Activated naive CD4-positive, alpha-beta T cell treated with anti-CD3 and anti-CD28 coated beads for 36 hours (primary cell): ENCODE measurements at regions not wholly inside any gene's neighbourhood (a gene's known extent, or its start where the extent isn't known, plus 50 kb on each side); places are given as distances from the start of the nearest gene placed in this dataset.

Experiments
- CTCF ChIA-PET: fragments of 350-600 bp; sonication (Branson Sonifier 250); formaldehyde crosslinking; loops from one replicate; lab custom pipeline; 2021; ENCODE audit warnings: antibody characterized with exemption; lab: Charles Lee
- DNase-seq: peaks from one replicate; pipeline ENCODE4 v3.0.0-alpha.2; 2020
- H3K27ac Mint-ChIP-seq: one replicate; pipeline ENCODE4 v1.8.0; 2021; ENCODE audit warnings: mild to moderate bottlenecking, mixed read lengths
- H3K27me3 Mint-ChIP-seq: one replicate; pipeline ENCODE4 v1.8.0; 2021; ENCODE audit warnings: low read depth, mixed read lengths
- H3K36me3 Mint-ChIP-seq: one replicate; pipeline ENCODE4 v1.8.0; 2021; ENCODE audit warnings: low read depth, mixed read lengths
- H3K4me1 Mint-ChIP-seq: one replicate; pipeline ENCODE4 v1.8.0; 2021; ENCODE audit warnings: low read depth, mixed read lengths
- H3K4me3 Mint-ChIP-seq: one replicate; pipeline ENCODE4 v1.8.0; 2021; ENCODE audit warnings: mild to moderate bottlenecking, moderate library complexity, mixed read lengths
- H3K9me3 Mint-ChIP-seq: one replicate; pipeline ENCODE4 v1.8.0; 2021; ENCODE audit warnings: mixed read lengths
- intact Hi-C: fragments of 100-400 bp; cut with micrococcal nuclease; formaldehyde crosslinking; loops from one replicate; pipeline ENCODE4 v1.15.1; 2023

- Mint-ChIP-seq H3K4me3 (no peak overlapping the region), H3K4me1 (no peaks in the 10 kb centered on the region), H3K27me3 (peaks cover 13% of the 10 kb centered on the region), H3K27ac (no peak overlapping the region), H3K9me3 (no peaks in the 10 kb centered on the region), H3K36me3 (peaks cover 2% of the 10 kb centered on the region)
- CTCF ChIA-PET, result no interaction called here
- no peak for DNase-seq
- intact Hi-C loops, result no loop called here
Observed at GRCh38 chr9:1490341-1491232, 440.4 kb downstream of the DMRT2 start.

GRCh38 chr9:1492156-1492555, 442.0 kb downstream of the DMRT2 start:
- no peaks in the 10 kb centered on the region for H3K4me1 Mint-ChIP-seq
- CTCF ChIA-PET, result interaction anchor here (1.0 kb wide), 1 partner anchor 31 kb away, joined by 3 read pairs; no protein-coding TSS in a partner anchor
- H3K9me3 Mint-ChIP-seq, result no peaks in the 10 kb centered on the region

GRCh38 chr9:1495282-1496030, 445.3 kb downstream of the DMRT2 start:
- Mint-ChIP-seq H3K9me3 (no peaks in the 10 kb centered on the region), H3K36me3 (no peaks in the 10 kb centered on the region), H3K27me3 (peaks cover 7% of the 10 kb centered on the region), H3K4me1 (no peaks in the 10 kb centered on the region), H3K4me3 (no peak overlapping the region), H3K27ac (no peak overlapping the region)
- intact Hi-C loops, result no loop called here
- CTCF ChIA-PET, result no interaction called here
- DNase-seq, result no peak

More at GRCh38 chr9:1492156-1492555, 442.0 kb downstream of the DMRT2 start:
- intact Hi-C loops, result no loop called here
- Mint-ChIP-seq H3K4me3 (no peak overlapping the region), H3K27me3 (peaks cover 14% of the 10 kb centered on the region), H3K36me3 (peaks cover 2% of the 10 kb centered on the region), H3K27ac (no peak overlapping the region)
- DNase-seq, result no peak

GRCh38 chr9:1505489-1505888, 455.3 kb downstream of the DMRT2 start:
- DNase-seq, result peak; percentile 8
- Mint-ChIP-seq H3K4me3 (no peak overlapping the region), H3K9me3 (peaks cover 4% of the 10 kb centered on the region), H3K4me1 (peaks cover 7% of the 10 kb centered on the region), H3K27ac (no peak overlapping the region), H3K36me3 (no peaks in the 10 kb centered on the region), H3K27me3 (peaks cover 11% of the 10 kb centered on the region)
- intact Hi-C loops, result loop anchor here (2.0 kb wide), 1 partner anchor 35 kb away; no protein-coding TSS in a partner anchor
- CTCF ChIA-PET, result no interaction called here

GRCh38 chr9:1510712-1511111, 460.6 kb downstream of the DMRT2 start:
- no peak for DNase-seq
- intact Hi-C loops, result no loop called here
- peaks cover 16% of the 10 kb centered on the region for H3K27me3 Mint-ChIP-seq
- no peaks in the 10 kb centered on the region for H3K36me3 Mint-ChIP-seq
- peaks cover 2% of the 10 kb centered on the region for H3K4me1 Mint-ChIP-seq
- peaks cover 2% of the 10 kb centered on the region for H3K9me3 Mint-ChIP-seq
- CTCF ChIA-PET, result no interaction called here
- H3K4me3 Mint-ChIP-seq, result no peak overlapping the region
- H3K27ac Mint-ChIP-seq, result no peak overlapping the region

- CTCF ChIA-PET, result no interaction called here
- intact Hi-C loops, result no loop called here
- no peaks in the 10 kb centered on the region for H3K4me1 Mint-ChIP-seq
- no peak overlapping the region for H3K4me3 Mint-ChIP-seq
- peaks cover 14% of the 10 kb centered on the region for H3K27me3 Mint-ChIP-seq
- H3K36me3 Mint-ChIP-seq, result no peaks in the 10 kb centered on the region
- H3K9me3 Mint-ChIP-seq, result no peaks in the 10 kb centered on the region
- H3K27ac Mint-ChIP-seq, result no peak overlapping the region
- no peak for DNase-seq
Observed at GRCh38 chr9:1513105-1513504, 462.9 kb downstream of the DMRT2 start.

GRCh38 chr9:1514250-1514649, 464.1 kb downstream of the DMRT2 start:
- intact Hi-C loops, result no loop called here

GRCh38 chr9:1514776-1515363, 464.7 kb downstream of the DMRT2 start:
- intact Hi-C loops, result no loop called here
- H3K27me3 Mint-ChIP-seq, result peaks cover 10% of the 10 kb centered on the region
- no peak for DNase-seq
- H3K9me3 Mint-ChIP-seq, result no peaks in the 10 kb centered on the region
- CTCF ChIA-PET, result no interaction called here
- H3K4me3 Mint-ChIP-seq, result no peak overlapping the region
- H3K27ac Mint-ChIP-seq, result no peak overlapping the region
- H3K4me1 Mint-ChIP-seq, result no peaks in the 10 kb centered on the region
- H3K36me3 Mint-ChIP-seq, result no peaks in the 10 kb centered on the region

More at GRCh38 chr9:1514250-1514649, 464.1 kb downstream of the DMRT2 start:
- no peak overlapping the region for H3K27ac Mint-ChIP-seq
- no peak for DNase-seq
- CTCF ChIA-PET, result no interaction called here
- no peaks in the 10 kb centered on the region for H3K36me3 Mint-ChIP-seq
- H3K27me3 Mint-ChIP-seq, result peaks cover 13% of the 10 kb centered on the region
- H3K4me3 Mint-ChIP-seq, result no peak overlapping the region
- H3K4me1 Mint-ChIP-seq, result no peaks in the 10 kb centered on the region
- H3K9me3 Mint-ChIP-seq, result no peaks in the 10 kb centered on the region

- H3K4me3 Mint-ChIP-seq, result no peak overlapping the region
- intact Hi-C loops, result no loop called here
- DNase-seq, result no peak
Observed at GRCh38 chr9:1515557-1515956, 465.4 kb downstream of the DMRT2 start.

GRCh38 chr9:1521547-1521946, 471.4 kb downstream of the DMRT2 start:
- no peak for DNase-seq
- Mint-ChIP-seq H3K36me3 (no peaks in the 10 kb centered on the region), H3K4me3 (no peak overlapping the region), H3K27ac (no peak overlapping the region), H3K27me3 (peaks cover 1% of the 10 kb centered on the region), H3K9me3 (no peaks in the 10 kb centered on the region), H3K4me1 (no peaks in the 10 kb centered on the region)
- CTCF ChIA-PET, result no interaction called here
- intact Hi-C loops, result no loop called here

More at GRCh38 chr9:1515557-1515956, 465.4 kb downstream of the DMRT2 start:
- H3K27me3 Mint-ChIP-seq, result peaks cover 10% of the 10 kb centered on the region
- H3K4me1 Mint-ChIP-seq, result no peaks in the 10 kb centered on the region
- H3K36me3 Mint-ChIP-seq, result no peaks in the 10 kb centered on the region
- H3K27ac Mint-ChIP-seq, result no peak overlapping the region
- CTCF ChIA-PET, result no interaction called here
- H3K9me3 Mint-ChIP-seq, result no peaks in the 10 kb centered on the region

- H3K9me3 Mint-ChIP-seq, result no peaks in the 10 kb centered on the region
- H3K4me1 Mint-ChIP-seq, result no peaks in the 10 kb centered on the region
- intact Hi-C loops, result no loop called here
- CTCF ChIA-PET, result no interaction called here
- DNase-seq, result no peak
- H3K27ac Mint-ChIP-seq, result no peak overlapping the region
- H3K27me3 Mint-ChIP-seq, result peaks cover 1% of the 10 kb centered on the region
- no peak overlapping the region for H3K4me3 Mint-ChIP-seq
- H3K36me3 Mint-ChIP-seq, result no peaks in the 10 kb centered on the region
Observed at GRCh38 chr9:1522219-1522767, 472.1 kb downstream of the DMRT2 start.

- no peak for DNase-seq
- no peaks in the 10 kb centered on the region for H3K4me1 Mint-ChIP-seq
- no peak overlapping the region for H3K27ac Mint-ChIP-seq
- intact Hi-C loops, result no loop called here
- H3K9me3 Mint-ChIP-seq, result no peaks in the 10 kb centered on the region
- no peak overlapping the region for H3K4me3 Mint-ChIP-seq
- CTCF ChIA-PET, result no interaction called here
- H3K27me3 Mint-ChIP-seq, result peaks cover 2% of the 10 kb centered on the region
- H3K36me3 Mint-ChIP-seq, result no peaks in the 10 kb centered on the region
Observed at GRCh38 chr9:1528456-1528855, 478.3 kb downstream of the DMRT2 start.
